ENCODE measurements at regions not wholly inside any gene's neighbourhood (a gene's known extent, or its start where the extent isn't known, plus 50 kb on each side); places are given as distances from the start of the nearest gene placed in this dataset.

GRCh38 chr1:168446081-168446480 lies 97.7 kb downstream of the XCL2 start:
- no peak overlapping the region for H2AK9ac ChIP-seq (replicated peaks; ENCODE audit: low read depth, low read length, poor library complexity)
- POLR2A ChIA-PET (ENCODE audit: unreplicated experiment): no interaction called here

More at GRCh38 chr1:168446081-168446480, 97.7 kb downstream of the XCL2 start:
- Histone ChIP-seq H3K4me3 (ENCODE audit: insufficient read depth, low read depth, low read length) (no peak overlapping the region), H3K4ac (ENCODE audit: low read depth, low read length) (no peak overlapping the region), H2AK5ac (ENCODE audit: low read depth, low read length) (no peak overlapping the region), H3K9me1 (ENCODE audit: insufficient read depth, low read length) (no peaks in the 10 kb centered on the region), H3K36me3 (ENCODE audit: control insufficient read depth, insufficient read depth, low read length) (no peaks in the 10 kb centered on the region), H4K20me1 (ENCODE audit: insufficient read depth, low read length) (no peaks in the 10 kb centered on the region), H4K8ac (ENCODE audit: low read depth in 2 of 2, low read length in 2 of 2) (no peak overlapping the region), H2BK15ac (ENCODE audit: low read depth, low read length) (no peak overlapping the region), H2AFZ (replicated peaks; ENCODE audit: low read length, poor library complexity) (no peak overlapping the region), H3K79me1 (ENCODE audit: low read depth in 1 of 2, low read length in 2 of 2) (no peaks in the 10 kb centered on the region), H2BK20ac (ENCODE audit: low read depth, low read length) (no peak overlapping the region), H3K9me3 (ENCODE audit: control insufficient read depth, insufficient read depth, low read length) (no peaks in the 10 kb centered on the region), H3K14ac (replicated peaks; ENCODE audit: low read depth, low read length) (no peak overlapping the region), H4K91ac (ENCODE audit: insufficient read depth, low read depth, low read length) (no peak overlapping the region), H2BK120ac (ENCODE audit: low read depth, low read length) (no peak overlapping the region), H3K9ac (ENCODE audit: low read depth, low read length) (no peak overlapping the region), H3K27me3 (ENCODE audit: control insufficient read depth, insufficient read depth, low read length) (peaks cover 3% of the 10 kb centered on the region), H3K18ac (ENCODE audit: low read depth, low read length) (no peak overlapping the region), H3K23ac (ENCODE audit: low read depth, low read length) (no peak overlapping the region), H3K4me2 (ENCODE audit: low read depth, low read length) (no peak overlapping the region), H4K5ac (ENCODE audit: low read depth, low read length) (no peak overlapping the region), H3K56ac (ENCODE audit: extremely low read depth, insufficient read depth, low read length) (no peak overlapping the region), H3K4me1 (ENCODE audit: control insufficient read depth, insufficient read depth, low read length) (no peaks in the 10 kb centered on the region), H3K27ac (ENCODE audit: insufficient read depth, low read length) (no peak overlapping the region), H2BK5ac (ENCODE audit: low read depth, low read length, poor library complexity, severe bottlenecking) (no peak overlapping the region)
- TF ChIP-seq NFE2L2 (IDR thresholded peaks at IDR 0.05; ENCODE audit: low read depth, low read length) (no peak), MAFK (IDR thresholded peaks at IDR 0.05; ENCODE audit: low read depth, low read length) (no peak), MXI1 (IDR thresholded peaks at IDR 0.05; ENCODE audit: borderline replicate concordance, low read depth, low read length) (no peak), SMC3 (IDR thresholded peaks at IDR 0.05; ENCODE audit: low read depth, low read length) (no peak), BHLHE40 (IDR thresholded peaks at IDR 0.05; ENCODE audit: low read depth, low read length) (no peak), FOS (IDR thresholded peaks at IDR 0.05; ENCODE audit: low read depth, low read length) (no peak), RFX5 (IDR thresholded peaks at IDR 0.05; ENCODE audit: low read depth, low read length) (no peak), CHD1 (IDR thresholded peaks at IDR 0.05; ENCODE audit: low read depth, low read length) (no peak), ELK1 (IDR thresholded peaks at IDR 0.05; ENCODE audit: borderline replicate concordance, low read depth, low read length) (no peak), CEBPB (IDR thresholded peaks at IDR 0.05; ENCODE audit: low read depth, low read length) (no peak), RAD21 (IDR thresholded peaks at IDR 0.05; ENCODE audit: low read length) (no peak), MAZ (IDR thresholded peaks at IDR 0.05; ENCODE audit: borderline replicate concordance, low read depth, low read length) (no peak), POLR2A (IDR thresholded peaks at IDR 0.05; ENCODE audit: low read depth, low read length) (no peak), USF2 (IDR thresholded peaks at IDR 0.05; ENCODE audit: low read depth, low read length) (no peak), CTCF (conservative IDR thresholded peaks at IDR 0.05; ENCODE audit: low read depth, low read length) (no peak), RCOR1 (IDR thresholded peaks at IDR 0.05; ENCODE audit: insufficient replicate concordance, low read length) (no peak)
- no CpG with 5 or more reads among the region's 5 CpGs for WGBS, 2 experiments (ENCODE audit: extremely low coverage in 2 of 2, insufficient read length in 1 of 2)
- BruUV-seq (replicated peaks): no TSS peak
- dilution Hi-C loops (cut with HindIII; ENCODE audit: low sequenced_read_pairs, unreplicated experiment): no loop called here
- in situ Hi-C loops (cut with MboI; ENCODE audit: low sequenced_read_pairs): no loop called here
- intact Hi-C loops (cut with micrococcal nuclease): no loop called here
- DNase-seq (no peak), ATAC-seq (ENCODE audit: low read depth) (no peak)
- CTCF ChIA-PET: no interaction called here
